ENCODE measurements at regions not wholly inside any gene's neighbourhood (a gene's known extent, or its start where the extent isn't known, plus 50 kb on each side); places are given as distances from the start of the nearest gene placed in this dataset.

GRCh38 chr5:3511519-3511918, 84.1 kb upstream of the IRX1 start:
- TF ChIP-seq EMX1 (CRISPR knock-in tag; IDR thresholded peaks at IDR 0.05) (no peak), ZBTB21 (CRISPR knock-in tag; IDR thresholded peaks at IDR 0.05; ENCODE audit: borderline replicate concordance) (no peak), ZMAT4 (CRISPR knock-in tag; IDR thresholded peaks at IDR 0.05) (no peak), ZBTB43 (CRISPR knock-in tag; IDR thresholded peaks at IDR 0.05) (no peak)
- CTCF ChIA-PET: no interaction called here

GRCh38 chr5:3510642-3511417, 84.8 kb upstream of the IRX1 start:
- ChIA-PET CTCF (no interaction called here), POLR2A (interaction anchor here (0.7 to 0.8 kb wide), 2 partner anchors 116 to 1199 kb away, joined by 3 read pairs; no protein-coding TSS in a partner anchor)
- Mint-ChIP-seq H3K9me3 (peaks cover 23% of the 10 kb centered on the region), H3K4me3 (no peak overlapping the region), H3K4me1 (peaks cover 46% of the 10 kb centered on the region), H3K36me3 (peaks cover 15% of the 10 kb centered on the region), H3K27ac (no peak overlapping the region), H3K27me3 (ENCODE audit: low read depth) (no peaks in the 10 kb centered on the region)
- ATAC-seq (peak; percentile 60), DNase-seq (ENCODE audit: low spot score) (no peak)
- TF ChIP-seq NR2C2 (CRISPR knock-in tag; IDR thresholded peaks at IDR 0.05) (no peak), FOXK1 (CRISPR knock-in tag; IDR thresholded peaks at IDR 0.05) (no peak), ETV6 (CRISPR knock-in tag; IDR thresholded peaks at IDR 0.05) (no peak), GTF2I (CRISPR knock-in tag; conservative IDR thresholded peaks at IDR 0.05) (no peak), ZSCAN18 (CRISPR knock-in tag; IDR thresholded peaks at IDR 0.05) (no peak), SMAD4 (CRISPR knock-in tag; IDR thresholded peaks at IDR 0.05) (no peak), NFE2L1 (CRISPR knock-in tag; IDR thresholded peaks at IDR 0.05) (no peak), FOXP4 (CRISPR knock-in tag; IDR thresholded peaks at IDR 0.05) (no peak), ZNF423 (CRISPR knock-in tag; IDR thresholded peaks at IDR 0.05) (no peak)
- TF ChIP-seq, protein P1, sequence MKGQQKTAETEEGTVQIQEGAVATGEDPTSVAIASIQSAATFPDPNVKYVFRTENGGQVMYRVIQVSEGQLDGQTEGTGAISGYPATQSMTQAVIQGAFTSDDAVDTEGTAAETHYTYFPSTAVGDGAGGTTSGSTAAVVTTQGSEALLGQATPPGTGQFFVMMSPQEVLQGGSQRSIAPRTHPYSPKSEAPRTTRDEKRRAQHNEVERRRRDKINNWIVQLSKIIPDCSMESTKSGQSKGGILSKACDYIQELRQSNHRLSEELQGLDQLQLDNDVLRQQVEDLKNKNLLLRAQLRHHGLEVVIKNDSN (CRISPR knock-in tag; IDR thresholded peaks at IDR 0.05): no peak
- TF ChIP-seq, protein P2, sequence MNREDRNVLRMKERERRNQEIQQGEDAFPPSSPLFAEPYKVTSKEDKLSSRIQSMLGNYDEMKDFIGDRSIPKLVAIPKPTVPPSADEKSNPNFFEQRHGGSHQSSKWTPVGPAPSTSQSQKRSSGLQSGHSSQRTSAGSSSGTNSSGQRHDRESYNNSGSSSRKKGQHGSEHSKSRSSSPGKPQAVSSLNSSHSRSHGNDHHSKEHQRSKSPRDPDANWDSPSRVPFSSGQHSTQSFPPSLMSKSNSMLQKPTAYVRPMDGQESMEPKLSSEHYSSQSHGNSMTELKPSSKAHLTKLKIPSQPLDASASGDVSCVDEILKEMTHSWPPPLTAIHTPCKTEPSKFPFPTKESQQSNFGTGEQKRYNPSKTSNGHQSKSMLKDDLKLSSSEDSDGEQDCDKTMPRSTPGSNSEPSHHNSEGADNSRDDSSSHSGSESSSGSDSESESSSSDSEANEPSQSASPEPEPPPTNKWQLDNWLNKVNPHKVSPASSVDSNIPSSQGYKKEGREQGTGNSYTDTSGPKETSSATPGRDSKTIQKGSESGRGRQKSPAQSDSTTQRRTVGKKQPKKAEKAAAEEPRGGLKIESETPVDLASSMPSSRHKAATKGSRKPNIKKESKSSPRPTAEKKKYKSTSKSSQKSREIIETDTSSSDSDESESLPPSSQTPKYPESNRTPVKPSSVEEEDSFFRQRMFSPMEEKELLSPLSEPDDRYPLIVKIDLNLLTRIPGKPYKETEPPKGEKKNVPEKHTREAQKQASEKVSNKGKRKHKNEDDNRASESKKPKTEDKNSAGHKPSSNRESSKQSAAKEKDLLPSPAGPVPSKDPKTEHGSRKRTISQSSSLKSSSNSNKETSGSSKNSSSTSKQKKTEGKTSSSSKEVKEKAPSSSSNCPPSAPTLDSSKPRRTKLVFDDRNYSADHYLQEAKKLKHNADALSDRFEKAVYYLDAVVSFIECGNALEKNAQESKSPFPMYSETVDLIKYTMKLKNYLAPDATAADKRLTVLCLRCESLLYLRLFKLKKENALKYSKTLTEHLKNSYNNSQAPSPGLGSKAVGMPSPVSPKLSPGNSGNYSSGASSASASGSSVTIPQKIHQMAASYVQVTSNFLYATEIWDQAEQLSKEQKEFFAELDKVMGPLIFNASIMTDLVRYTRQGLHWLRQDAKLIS (CRISPR knock-in tag; IDR thresholded peaks at IDR 0.05; ENCODE audit: borderline replicate concordance): no peak
- TF ChIP-seq, protein P3, sequence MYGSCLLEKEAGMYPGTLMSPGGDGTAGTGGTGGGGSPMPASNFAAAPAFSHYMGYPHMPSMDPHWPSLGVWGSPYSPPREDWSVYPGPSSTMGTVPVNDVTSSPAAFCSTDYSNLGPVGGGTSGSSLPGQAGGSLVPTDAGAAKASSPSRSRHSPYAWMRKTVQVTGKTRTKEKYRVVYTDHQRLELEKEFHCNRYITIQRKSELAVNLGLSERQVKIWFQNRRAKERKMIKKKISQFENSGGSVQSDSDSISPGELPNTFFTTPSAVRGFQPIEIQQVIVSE (CRISPR knock-in tag; IDR thresholded peaks at IDR 0.05; ENCODE audit: borderline replicate concordance): no peak
- TF ChIP-seq, protein P4, sequence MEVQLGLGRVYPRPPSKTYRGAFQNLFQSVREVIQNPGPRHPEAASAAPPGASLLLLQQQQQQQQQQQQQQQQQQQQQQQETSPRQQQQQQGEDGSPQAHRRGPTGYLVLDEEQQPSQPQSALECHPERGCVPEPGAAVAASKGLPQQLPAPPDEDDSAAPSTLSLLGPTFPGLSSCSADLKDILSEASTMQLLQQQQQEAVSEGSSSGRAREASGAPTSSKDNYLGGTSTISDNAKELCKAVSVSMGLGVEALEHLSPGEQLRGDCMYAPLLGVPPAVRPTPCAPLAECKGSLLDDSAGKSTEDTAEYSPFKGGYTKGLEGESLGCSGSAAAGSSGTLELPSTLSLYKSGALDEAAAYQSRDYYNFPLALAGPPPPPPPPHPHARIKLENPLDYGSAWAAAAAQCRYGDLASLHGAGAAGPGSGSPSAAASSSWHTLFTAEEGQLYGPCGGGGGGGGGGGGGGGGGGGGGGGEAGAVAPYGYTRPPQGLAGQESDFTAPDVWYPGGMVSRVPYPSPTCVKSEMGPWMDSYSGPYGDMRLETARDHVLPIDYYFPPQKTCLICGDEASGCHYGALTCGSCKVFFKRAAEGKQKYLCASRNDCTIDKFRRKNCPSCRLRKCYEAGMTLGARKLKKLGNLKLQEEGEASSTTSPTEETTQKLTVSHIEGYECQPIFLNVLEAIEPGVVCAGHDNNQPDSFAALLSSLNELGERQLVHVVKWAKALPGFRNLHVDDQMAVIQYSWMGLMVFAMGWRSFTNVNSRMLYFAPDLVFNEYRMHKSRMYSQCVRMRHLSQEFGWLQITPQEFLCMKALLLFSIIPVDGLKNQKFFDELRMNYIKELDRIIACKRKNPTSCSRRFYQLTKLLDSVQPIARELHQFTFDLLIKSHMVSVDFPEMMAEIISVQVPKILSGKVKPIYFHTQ (CRISPR knock-in tag; IDR thresholded peaks at IDR 0.05): no peak

More at GRCh38 chr5:3511519-3511918, 84.1 kb upstream of the IRX1 start:
- H3K36me3 Mint-ChIP-seq: peaks cover 15% of the 10 kb centered on the region
- peaks cover 51% of the 10 kb centered on the region for H3K4me1 Mint-ChIP-seq
- H3K27me3 Mint-ChIP-seq (ENCODE audit: low read depth): no peaks in the 10 kb centered on the region
- no peak overlapping the region for H3K4me3 Mint-ChIP-seq
- DNase-seq (ENCODE audit: low spot score) (no peak), ATAC-seq (no peak)
- no peak overlapping the region for H3K27ac Mint-ChIP-seq
- H3K9me3 Mint-ChIP-seq: peaks cover 23% of the 10 kb centered on the region
- POLR2A ChIA-PET: interaction anchor here (0.7 kb wide), 1 partner anchor 1198 kb away, joined by 3 read pairs; no protein-coding TSS in a partner anchor

Data from WTC11 (cell line).